ENCODE measurements at regions not wholly inside any gene's neighbourhood (a gene's known extent, or its start where the extent isn't known, plus 50 kb on each side); places are given as distances from the start of the nearest gene placed in this dataset.
A peak's percentile ranks its signal among the peaks of the same experiment; 100 is the strongest.

DNA sequence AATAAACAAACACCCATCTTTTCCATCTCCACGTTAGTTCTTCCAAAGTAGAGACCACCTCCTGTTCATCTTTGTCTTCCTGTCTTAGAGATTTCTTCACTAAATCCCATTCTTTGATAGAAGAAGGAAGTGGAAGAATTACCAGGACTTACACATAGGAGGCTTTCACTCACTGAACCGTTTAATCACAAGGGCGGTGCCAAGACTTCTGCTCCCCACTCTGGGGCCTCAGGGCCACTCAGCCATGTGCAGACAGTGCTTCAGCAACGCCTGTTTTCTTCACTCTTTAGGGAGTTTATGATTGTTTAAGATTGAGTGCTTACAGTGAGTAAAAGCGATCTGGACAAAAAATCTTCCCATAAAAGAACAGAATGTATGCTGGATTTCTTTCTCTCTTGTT is 63.9 kb upstream of the SORCS3 start:
- DNase-seq: no peak

DNA sequence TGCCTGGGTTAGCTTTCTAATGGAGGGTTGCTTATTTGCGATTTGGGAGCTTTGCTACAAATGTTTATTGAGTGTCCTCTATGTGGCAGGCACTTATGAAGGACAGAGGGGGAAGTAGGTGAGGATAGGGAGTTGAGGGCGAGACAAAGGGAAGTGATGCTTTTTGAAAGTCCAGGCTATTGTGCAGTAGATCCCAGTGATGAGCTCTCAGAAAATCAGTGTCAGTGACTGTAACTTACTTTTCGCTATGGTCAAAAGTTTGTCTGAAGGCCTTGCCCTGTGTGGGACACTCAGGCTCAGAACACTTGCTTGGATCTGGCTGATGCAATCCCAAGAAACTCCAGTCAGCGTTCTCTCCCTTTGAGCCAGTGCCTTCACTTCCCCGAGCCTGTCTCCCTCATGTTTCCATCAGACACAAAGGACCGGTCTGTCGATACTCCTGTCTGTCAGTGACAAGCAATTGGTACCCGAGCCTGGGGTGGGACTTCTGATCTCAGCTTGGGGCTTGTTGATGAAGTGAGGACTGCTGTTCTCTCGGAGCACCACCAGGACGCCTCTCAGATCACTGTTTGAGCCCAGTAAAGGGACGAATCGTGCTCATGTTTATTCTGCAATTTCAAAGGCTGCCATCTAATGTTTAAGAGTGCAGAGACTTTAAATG is 63.1 kb upstream of the SORCS3 start:
- DNase-seq: no peak

DNA sequence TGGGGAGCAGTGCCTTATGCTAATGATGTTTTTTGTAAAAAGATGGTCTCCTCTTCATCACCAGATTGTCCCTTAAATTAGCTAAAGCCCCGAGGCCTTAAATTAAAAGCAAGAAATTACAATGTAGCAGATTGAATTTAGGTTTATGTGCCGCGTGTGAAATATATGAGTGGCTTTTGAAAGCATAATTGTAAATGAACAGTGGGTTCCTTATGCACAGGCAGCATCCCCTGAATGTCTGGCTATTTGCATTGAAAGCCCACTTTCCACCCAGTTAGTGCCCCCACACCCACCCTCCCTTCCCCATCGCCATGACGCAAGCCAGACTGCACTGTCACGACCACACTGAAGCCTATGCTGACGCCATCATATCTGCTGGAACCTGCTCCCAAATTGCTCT is 62.4 kb upstream of the SORCS3 start:
- no peak for DNase-seq

DNA sequence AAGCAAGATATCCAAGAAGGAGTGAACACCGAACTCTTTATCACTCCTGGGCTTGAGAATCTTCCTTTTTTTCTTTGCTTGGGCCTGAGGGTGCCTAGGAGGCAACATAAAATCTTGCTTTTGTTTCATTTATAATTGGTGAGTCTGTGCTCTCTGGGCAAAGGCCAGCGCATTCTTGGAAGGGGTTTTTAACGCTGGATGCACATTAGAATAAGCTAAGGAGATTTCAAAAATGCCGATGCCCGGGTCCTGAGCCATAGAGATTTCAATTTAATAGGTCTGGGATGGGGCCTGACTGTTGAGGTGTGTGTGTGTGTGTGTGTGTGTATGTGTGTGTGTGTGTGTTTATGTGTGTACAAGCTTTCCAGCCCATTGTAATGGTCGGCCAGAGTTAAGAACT is 62.0 kb upstream of the SORCS3 start:
- no peak for DNase-seq

DNA sequence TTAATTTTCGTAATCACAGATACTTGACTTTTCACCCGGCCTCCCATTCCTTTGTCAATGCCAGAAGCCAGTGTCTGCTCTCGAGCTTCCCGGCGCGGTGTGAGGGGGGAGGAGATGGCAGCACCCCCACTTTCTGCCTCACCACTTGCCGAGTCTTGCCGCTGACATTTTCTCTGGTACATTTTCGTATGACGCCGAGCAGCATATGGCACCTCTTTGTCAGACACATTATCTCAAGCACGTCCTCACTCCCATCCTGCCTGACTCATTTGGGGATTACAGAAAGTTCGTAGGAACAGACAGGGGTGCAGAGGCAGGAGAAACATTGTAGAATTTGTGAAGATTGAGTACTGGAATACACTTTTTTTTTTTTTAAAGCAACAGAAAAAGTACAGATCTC is 60.8 kb upstream of the SORCS3 start:
- no peak for DNase-seq

DNA sequence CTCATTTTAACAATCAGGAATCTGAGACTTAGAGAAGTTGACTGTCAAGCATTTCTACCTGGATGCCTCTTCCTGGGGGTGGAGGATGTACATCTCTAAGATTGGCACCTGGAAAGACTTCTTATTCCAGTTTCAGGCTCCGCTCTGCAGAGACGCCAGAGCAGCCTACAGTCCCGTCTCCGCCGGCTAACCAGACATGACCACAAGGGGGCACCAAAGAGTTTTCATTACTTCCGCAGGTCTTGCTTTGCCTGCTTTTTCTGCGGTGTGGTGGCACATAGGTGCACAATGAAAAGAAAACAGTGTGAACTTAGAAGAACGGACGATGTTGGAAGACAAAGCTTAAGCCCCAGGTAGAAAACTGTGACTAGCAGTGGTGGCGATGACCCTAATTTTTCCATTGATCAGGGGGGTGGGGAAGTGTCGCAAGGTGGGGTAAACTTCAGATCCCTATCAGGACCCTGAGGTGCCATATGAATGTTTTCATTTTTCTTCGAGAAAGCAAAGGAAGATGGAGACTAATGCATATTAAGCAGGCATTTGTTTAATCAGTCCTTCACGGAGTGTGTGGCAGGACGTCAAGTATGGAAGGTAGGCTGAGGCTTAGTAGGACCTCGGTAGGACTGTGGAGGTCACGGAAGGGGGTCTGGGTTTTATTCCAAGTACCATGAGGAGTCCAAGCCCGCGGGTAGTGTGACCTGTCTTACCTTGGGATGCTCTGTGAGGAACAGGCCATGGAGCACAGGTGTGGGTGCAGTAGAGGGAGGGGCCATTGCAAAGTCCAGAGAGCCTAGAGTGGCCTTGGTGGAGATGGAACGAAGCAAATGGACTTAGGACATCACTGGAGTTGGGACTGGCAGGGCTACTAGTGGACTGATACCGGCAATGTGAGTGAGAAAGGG is 60.1 kb upstream of the SORCS3 start:
- DNase-seq: peak; percentile 18 to 54 (median 26)

DNA sequence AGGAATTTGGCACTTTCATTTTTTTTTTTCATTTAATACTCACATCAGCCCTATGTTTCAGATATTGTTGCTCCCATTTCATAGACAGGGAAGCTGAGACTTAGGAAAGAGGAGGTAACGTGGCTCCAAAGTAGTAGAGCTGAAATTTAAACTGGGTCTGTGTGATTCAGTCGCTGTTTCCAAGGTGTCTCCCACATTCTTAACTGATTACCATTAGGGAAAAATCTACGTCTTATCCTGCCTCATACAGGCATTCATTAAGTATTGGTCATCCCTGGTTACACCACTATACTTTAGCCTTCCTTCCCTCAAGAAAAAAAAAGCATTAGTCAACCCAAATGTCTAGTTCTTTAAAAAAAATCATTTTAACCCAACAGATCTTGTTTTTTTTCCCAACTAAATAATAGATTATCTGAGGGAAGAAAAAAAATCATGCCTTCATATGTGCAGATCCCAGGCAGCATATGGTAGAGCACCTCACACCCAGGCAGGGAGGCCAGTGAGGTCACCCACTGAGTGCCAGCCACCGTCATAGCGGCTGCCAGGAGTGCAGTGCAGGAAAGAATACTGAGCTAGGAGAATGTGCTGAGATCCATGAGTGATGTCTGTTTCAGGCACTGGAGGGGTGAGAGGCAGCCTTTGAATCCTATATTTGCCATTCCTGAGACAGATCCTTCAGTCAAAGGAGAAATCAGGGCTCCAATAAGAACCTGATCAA is 59.0 kb upstream of the SORCS3 start:
- DNase-seq: no peak

DNA sequence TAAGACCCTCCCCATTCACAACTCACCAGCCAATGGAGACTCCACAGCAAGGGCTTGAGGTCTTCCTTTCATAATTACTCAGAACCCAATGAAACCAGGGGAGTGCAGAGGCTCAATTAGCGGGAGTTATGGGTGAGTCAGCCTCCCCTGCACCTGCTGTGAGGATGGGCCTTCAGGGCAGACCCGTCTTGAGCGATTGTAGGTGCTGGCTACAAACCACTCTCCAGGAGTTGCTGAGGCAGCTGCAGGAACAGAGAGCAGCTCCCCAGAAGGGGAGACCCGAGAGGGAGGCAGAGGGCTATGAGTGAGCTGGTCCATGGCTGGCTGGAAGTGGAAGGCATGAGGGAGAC is 58.5 kb upstream of the SORCS3 start:
- no peak for DNase-seq

DNA sequence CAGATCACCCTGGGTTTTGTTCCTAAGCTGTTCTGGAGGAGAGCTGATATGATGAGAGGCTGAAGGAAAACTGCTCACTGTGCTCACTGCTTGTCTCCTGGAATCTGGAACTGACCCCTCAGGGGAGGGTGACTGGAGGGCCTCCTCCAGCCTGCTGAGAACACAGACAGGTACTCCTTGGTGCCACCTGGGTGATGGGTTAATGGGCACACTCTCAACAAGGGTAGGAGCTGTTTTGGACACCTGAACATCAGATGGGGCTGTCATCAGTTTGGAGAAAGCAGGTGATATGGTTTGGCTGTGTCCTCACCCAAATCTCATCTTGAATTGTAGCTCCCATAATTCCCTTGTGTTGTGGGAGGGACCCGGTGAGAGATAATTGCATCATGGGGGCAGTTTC is 58.1 kb upstream of the SORCS3 start:
- DNase-seq: no peak

DNA sequence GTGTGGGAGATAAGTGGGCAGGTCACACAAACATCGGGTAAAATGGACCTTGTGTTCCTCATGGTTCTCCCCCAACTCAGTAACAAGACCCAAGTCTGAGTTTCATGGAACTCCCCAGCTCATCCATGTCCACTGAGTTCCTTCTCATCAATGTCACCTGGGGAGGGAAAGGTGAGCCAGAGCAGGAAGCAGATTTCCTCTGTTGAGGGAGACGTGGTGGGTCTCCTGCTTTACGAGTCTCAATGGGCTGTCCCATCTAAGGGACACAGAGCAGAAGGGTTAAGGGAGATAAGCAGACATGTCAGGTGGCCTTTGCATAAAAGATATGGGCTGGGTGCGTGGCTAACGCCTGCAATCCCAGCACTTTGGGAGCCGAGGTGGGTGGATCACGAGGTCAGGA is 56.5 kb upstream of the SORCS3 start:
- DNase-seq: no peak

DNA sequence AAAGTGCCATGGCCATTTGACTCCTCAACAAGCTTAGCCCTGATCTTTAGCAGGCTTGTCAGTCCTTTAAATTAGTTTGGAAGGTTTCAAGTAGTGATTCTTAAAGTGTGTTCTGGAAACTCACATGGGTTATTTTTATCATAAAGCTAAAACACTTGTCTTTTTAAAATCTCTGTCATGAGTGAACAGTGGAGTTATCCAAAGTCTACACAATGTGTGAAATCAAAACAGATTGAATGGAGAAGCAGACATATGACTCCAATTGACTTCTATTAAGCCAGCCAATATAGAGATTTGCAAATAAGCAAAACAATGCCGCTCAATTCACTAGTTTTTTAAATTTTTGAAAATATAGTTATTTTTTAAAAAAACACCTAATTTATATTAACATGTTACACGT is 53.3 kb upstream of the SORCS3 start:
- no peak for DNase-seq

DNA sequence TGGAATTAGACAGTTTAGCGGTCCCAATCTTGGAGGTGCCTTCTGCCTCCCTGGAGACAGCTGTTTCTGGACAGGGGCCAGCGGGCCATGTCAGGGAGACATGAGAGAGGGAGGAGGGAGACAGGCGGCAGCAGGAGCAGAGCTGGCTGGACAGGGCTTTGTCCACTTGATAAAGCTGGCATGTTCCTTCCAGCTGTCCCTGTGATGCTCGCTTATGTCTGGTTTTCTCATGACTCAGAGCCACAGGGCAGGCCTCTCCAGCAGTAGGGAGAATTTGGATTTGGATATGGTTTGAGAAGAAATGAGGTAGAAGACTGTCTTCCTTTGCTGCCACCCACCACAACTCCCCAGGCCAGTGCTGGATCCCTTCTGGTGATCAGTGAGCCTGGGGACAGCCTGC is 51.7 kb upstream of the SORCS3 start:
- no peak for DNase-seq

DNA sequence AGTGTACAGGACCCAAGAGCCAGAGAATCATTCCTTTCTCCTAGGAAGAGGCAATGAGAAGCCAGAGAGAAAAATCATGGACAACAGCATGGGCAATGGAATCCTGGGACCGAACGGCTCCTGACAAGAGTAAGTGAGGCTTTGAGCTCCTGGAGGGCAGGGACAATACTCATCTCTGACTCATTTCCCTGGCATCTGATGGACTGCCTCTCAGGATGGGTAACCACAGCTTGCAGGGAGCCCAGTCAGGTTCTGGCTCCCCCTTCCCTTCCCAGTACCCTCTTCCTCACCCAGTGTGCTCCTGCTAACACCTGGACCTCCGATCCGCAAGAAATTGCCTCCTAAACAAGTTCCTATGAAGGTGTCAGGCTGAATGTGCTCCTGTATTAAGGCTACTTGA is 51.2 kb upstream of the SORCS3 start:
- no peak for DNase-seq
